ENCODE measurements at regions not wholly inside any gene's neighbourhood (a gene's known extent, or its start where the extent isn't known, plus 50 kb on each side); places are given as distances from the start of the nearest gene placed in this dataset.
"Not testable (repeated sequence)": the region's sequence is repeated elsewhere in the genome, so short reads cannot be mapped to it uniquely, and the experiment has no call there.

GRCh38 chr17:30709561-30710275, 114.8 kb downstream of the CRLF3 start:
- TF ChIP-seq CTCF, POLR2A (IDR thresholded peaks at IDR 0.05): not testable (repeated sequence)
